H9 (cell line): ENCODE measurements at regions not wholly inside any gene's neighbourhood (a gene's known extent, or its start where the extent isn't known, plus 50 kb on each side); places are given as distances from the start of the nearest gene placed in this dataset.

ENCODE experiments used
- DNase-seq: peaks from one replicate; pipeline ENCODE4 v3.0.0-alpha.2; 2017
- H2AFZ ChIP-seq: one replicate; pipeline ENCODE4 v1.6.1; 2013; ENCODE audit warnings: mild to moderate bottlenecking, low read length, control low read depth, moderate library complexity
- H2AK5ac ChIP-seq: 2 replicates; pipeline ENCODE4 v1.6.1; 2013; ENCODE audit warnings: low read length, control low read depth, mixed read lengths; ENCODE audit not compliant: insufficient read length
- H2BK120ac ChIP-seq: one replicate; pipeline ENCODE4 v1.6.1; 2013; ENCODE audit warnings: low read depth, mild to moderate bottlenecking, low read length, control low read depth, inconsistent platforms; ENCODE audit not compliant: poor library complexity, severe bottlenecking
- H2BK12ac ChIP-seq: 2 replicates; pipeline ENCODE4 v1.6.1; 2013; ENCODE audit warnings: low read length, control low read depth, mixed read lengths, low read depth; ENCODE audit not compliant: insufficient read length
- H2BK15ac ChIP-seq: 2 replicates; pipeline ENCODE4 v1.6.1; 2013; ENCODE audit warnings: low read depth, low read length, control low read depth
- H2BK20ac ChIP-seq: one replicate; pipeline ENCODE4 v1.6.1; 2013; ENCODE audit warnings: low read depth, mild to moderate bottlenecking, low read length, control low read depth, inconsistent platforms; ENCODE audit not compliant: poor library complexity, severe bottlenecking
- H2BK5ac ChIP-seq: 2 replicates; pipeline ENCODE4 v1.6.1; 2013; ENCODE audit warnings: low read length, control low read depth, mixed read lengths; ENCODE audit not compliant: insufficient read length
- H3K14ac ChIP-seq: 2 replicates; pipeline ENCODE4 v1.6.1; 2013; ENCODE audit warnings: low read length, control low read depth; ENCODE audit not compliant: insufficient read depth
- H3K18ac ChIP-seq: 2 replicates; pipeline ENCODE4 v1.6.1; 2013; ENCODE audit warnings: low read depth, mild to moderate bottlenecking, mixed read lengths, low read length, control low read depth; ENCODE audit not compliant: insufficient read length
- H3K23ac ChIP-seq: 2 replicates; pipeline ENCODE4 v1.6.1; 2013; ENCODE audit warnings: low read length, control low read depth, mixed read lengths, low read depth; ENCODE audit not compliant: insufficient read length
- H3K23me2 ChIP-seq: 2 replicates; pipeline ENCODE4 v1.6.1; 2013; ENCODE audit warnings: low read depth, mild to moderate bottlenecking, mixed read lengths, low read length, control low read depth; ENCODE audit not compliant: insufficient read length, poor library complexity, severe bottlenecking
- H3K27ac ChIP-seq: 2 replicates; pipeline ENCODE4 v1.5.1; 2013; ENCODE audit warnings: low read length, control low read depth, mixed read lengths, low read depth; ENCODE audit not compliant: insufficient read length
- H3K27me3 ChIP-seq: 2 replicates; pipeline ENCODE4 v1.6.1; 2013; ENCODE audit warnings: low read length, control low read depth, inconsistent platforms; ENCODE audit not compliant: insufficient read depth
- H3K4ac ChIP-seq: 2 replicates; pipeline ENCODE4 v1.6.1; 2013; ENCODE audit warnings: low read depth, mild to moderate bottlenecking, control low read depth, inconsistent platforms, low read length, moderate library complexity
- H3K4me1 ChIP-seq: 2 replicates; pipeline ENCODE4 v1.6.1; 2013; ENCODE audit warnings: low read length, control low read depth, inconsistent platforms; ENCODE audit not compliant: insufficient read depth
- H3K4me2 ChIP-seq: 2 replicates; pipeline ENCODE4 v1.6.1; 2013; ENCODE audit warnings: low read length, control low read depth, mixed read lengths; ENCODE audit not compliant: insufficient read length, insufficient read depth
- H3K56ac ChIP-seq: 2 replicates; pipeline ENCODE4 v1.6.1; 2013; ENCODE audit warnings: low read depth, mild to moderate bottlenecking, mixed read lengths, low read length, control low read depth; ENCODE audit not compliant: insufficient read length
- H3K79me1 ChIP-seq: 2 replicates; pipeline ENCODE4 v1.6.1; 2013; ENCODE audit warnings: low read depth, mild to moderate bottlenecking, moderate library complexity, low read length, control low read depth, inconsistent platforms; ENCODE audit not compliant: insufficient read depth, poor library complexity, severe bottlenecking
- H3K79me2 ChIP-seq: 2 replicates; pipeline ENCODE4 v1.6.1; 2013; ENCODE audit warnings: low read length, control low read depth, inconsistent platforms; ENCODE audit not compliant: insufficient read depth
- H3K9ac ChIP-seq: 2 replicates; pipeline ENCODE4 v1.6.1; 2013; ENCODE audit warnings: low read length, control low read depth, mixed read lengths; ENCODE audit not compliant: insufficient read length; ENCODE audit errors: extremely low read depth
- H3K9me3 ChIP-seq: one replicate; pipeline ENCODE4 v1.6.1; 2013; ENCODE audit warnings: low read depth, low read length, inconsistent platforms; ENCODE audit not compliant: control insufficient read depth
- H3T11ph ChIP-seq: one replicate; pipeline ENCODE4 v1.6.1; 2013; ENCODE audit warnings: mild to moderate bottlenecking, low read length, control low read depth, inconsistent platforms
- H4K20me1 ChIP-seq: one replicate; pipeline ENCODE4 v1.6.1; 2013; ENCODE audit not compliant: control insufficient read depth, insufficient read length, insufficient read depth
- H4K5ac ChIP-seq: 2 replicates; pipeline ENCODE4 v1.6.1; 2013; ENCODE audit warnings: low read depth, mild to moderate bottlenecking, mixed read lengths, low read length, control low read depth; ENCODE audit not compliant: insufficient read length
- H4K8ac ChIP-seq: replicated peaks from 2 replicates; pipeline ENCODE4 v1.6.1; 2013; ENCODE audit warnings: low read length, control low read depth, mixed read lengths, low read depth; ENCODE audit not compliant: insufficient read length
- H4K91ac ChIP-seq: 2 replicates; pipeline ENCODE4 v1.6.1; 2013; ENCODE audit warnings: low read depth, mild to moderate bottlenecking, moderate library complexity, mixed read lengths, low read length, control low read depth; ENCODE audit not compliant: insufficient read length
- H3K27ac Mint-ChIP-seq, 3 experiments: 2 replicates in 2 of 3; 3 replicates in 1 of 3; pipeline ENCODE4 v1.8.0; 2020 to 2021; ENCODE audit warnings: mixed read lengths in 3 of 3, mild to moderate bottlenecking in 1 of 3, moderate library complexity in 1 of 3
- H3K27me3 Mint-ChIP-seq: 2 replicates; pipeline ENCODE4 v1.8.0; 2021; ENCODE audit warnings: low read depth, mild to moderate bottlenecking, moderate library complexity, mixed read lengths
- H3K36me3 Mint-ChIP-seq, 3 experiments: 2 replicates in 2 of 3; 3 replicates in 1 of 3; pipeline ENCODE4 v1.8.0; 2020 to 2021; ENCODE audit warnings: low read depth in 3 of 3, mixed read lengths in 3 of 3; ENCODE audit not compliant: insufficient read depth in 1 of 3
- H3K4me1 Mint-ChIP-seq, 2 experiments: 2 replicates each; pipeline ENCODE4 v1.8.0; 2020; ENCODE audit warnings: mixed read lengths in 2 of 2
- H3K4me3 Mint-ChIP-seq, 2 experiments: 2 replicates in 1 of 2; 3 replicates in 1 of 2; pipeline ENCODE4 v1.8.0; 2020 to 2021; ENCODE audit warnings: mild to moderate bottlenecking in 2 of 2, mixed read lengths in 2 of 2, moderate library complexity in 1 of 2
- H3K9me3 Mint-ChIP-seq, 2 experiments: 2 replicates in 1 of 2; 3 replicates in 1 of 2; pipeline ENCODE4 v1.8.0; 2020; ENCODE audit warnings: mild to moderate bottlenecking in 2 of 2, mixed read lengths in 2 of 2, moderate library complexity in 1 of 2
- WGBS: extraction: QIAGEN DNeasy Blood & Tissue Kit; methylation state at CpG from one replicate; pipeline ENCODE4 v1.1.7; 2013; ENCODE audit warnings: missing lambda C conversion rate, low lambda C conversion rate, mixed read lengths; ENCODE audit not compliant: insufficient read length; ENCODE audit errors: extremely low coverage; 5-methylcytosine and 5-hydroxymethylcytosine counted together
- TF ChIP-seq, protein P1 (sequence below): fragments of 200-600 bp; sonication (generic); conservative IDR thresholded peaks from 3 replicates; pipeline ENCODE4 v1.8.0; 2021; ENCODE audit warnings: antibody characterized with exemption, mild to moderate bottlenecking

DNA sequence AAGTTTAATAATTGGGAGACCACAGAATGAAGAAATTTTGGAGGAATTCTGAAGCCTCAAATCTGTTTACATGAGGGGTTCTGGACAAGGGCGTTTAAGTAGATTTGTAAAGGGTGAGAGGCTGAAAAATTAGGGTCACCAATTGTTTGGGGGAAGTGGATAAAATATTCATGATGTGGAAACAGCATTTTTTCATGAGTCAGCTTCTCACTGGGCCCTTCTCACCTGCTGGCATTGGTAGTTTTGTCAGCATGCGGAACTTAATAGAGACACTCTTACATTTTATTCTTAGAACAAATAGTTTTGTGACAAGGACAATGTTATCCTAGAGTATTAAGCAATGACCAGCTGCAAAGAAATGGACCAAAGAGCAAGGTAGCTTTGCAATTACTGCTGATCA is 634.4 kb downstream of the LRFN5 start:
- Histone ChIP-seq H2BK120ac (no peak overlapping the region), H3K9ac (no peak overlapping the region), H3K79me1 (no peaks in the 10 kb centered on the region), H2AK5ac (no peak overlapping the region), H4K20me1 (no peaks in the 10 kb centered on the region), H3K4me1 (no peaks in the 10 kb centered on the region), H3K18ac (no peak overlapping the region), H3K23me2 (no peaks in the 10 kb centered on the region), H2BK20ac (no peak overlapping the region), H3K79me2 (no peaks in the 10 kb centered on the region), H3T11ph (no peak overlapping the region), H2BK5ac (no peak overlapping the region), H3K4me2 (no peak overlapping the region), H3K4ac (no peak overlapping the region), H2BK15ac (no peak overlapping the region), H4K5ac (no peak overlapping the region), H3K23ac (no peak overlapping the region), H3K27me3 (no peaks in the 10 kb centered on the region), H4K91ac (no peak overlapping the region), H3K56ac (no peak overlapping the region), H3K9me3 (no peaks in the 10 kb centered on the region), H4K8ac (no peak overlapping the region), H2AFZ (no peak overlapping the region), H2BK12ac (no peak overlapping the region), H3K14ac (no peak overlapping the region), H3K27ac (no peak overlapping the region)
- Mint-ChIP-seq H3K27ac (no peak overlapping the region), H3K4me3 (no peak overlapping the region), H3K4me1 (no peaks in the 10 kb centered on the region), H3K27me3 (no peaks in the 10 kb centered on the region), H3K9me3 (peaks cover 32 to 33% of the 10 kb centered on the region in 2 experiments), H3K36me3 (peaks cover 3 to 28% (median 11%) of the 10 kb centered on the region in 3 experiments; a peak in 6 of 7 replicates)
- WGBS, result no CpG with 5 or more reads among the region's 2 CpGs
- TF ChIP-seq, protein P1, sequence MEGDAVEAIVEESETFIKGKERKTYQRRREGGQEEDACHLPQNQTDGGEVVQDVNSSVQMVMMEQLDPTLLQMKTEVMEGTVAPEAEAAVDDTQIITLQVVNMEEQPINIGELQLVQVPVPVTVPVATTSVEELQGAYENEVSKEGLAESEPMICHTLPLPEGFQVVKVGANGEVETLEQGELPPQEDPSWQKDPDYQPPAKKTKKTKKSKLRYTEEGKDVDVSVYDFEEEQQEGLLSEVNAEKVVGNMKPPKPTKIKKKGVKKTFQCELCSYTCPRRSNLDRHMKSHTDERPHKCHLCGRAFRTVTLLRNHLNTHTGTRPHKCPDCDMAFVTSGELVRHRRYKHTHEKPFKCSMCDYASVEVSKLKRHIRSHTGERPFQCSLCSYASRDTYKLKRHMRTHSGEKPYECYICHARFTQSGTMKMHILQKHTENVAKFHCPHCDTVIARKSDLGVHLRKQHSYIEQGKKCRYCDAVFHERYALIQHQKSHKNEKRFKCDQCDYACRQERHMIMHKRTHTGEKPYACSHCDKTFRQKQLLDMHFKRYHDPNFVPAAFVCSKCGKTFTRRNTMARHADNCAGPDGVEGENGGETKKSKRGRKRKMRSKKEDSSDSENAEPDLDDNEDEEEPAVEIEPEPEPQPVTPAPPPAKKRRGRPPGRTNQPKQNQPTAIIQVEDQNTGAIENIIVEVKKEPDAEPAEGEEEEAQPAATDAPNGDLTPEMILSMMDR, result no peak
- no peak for DNase-seq
